HG02981 (cell line): ENCODE measurements at regions not wholly inside any gene's neighbourhood (a gene's known extent, or its start where the extent isn't known, plus 50 kb on each side); places are given as distances from the start of the nearest gene placed in this dataset.

ENCODE experiments used
- ATAC-seq: cut with Tn5 transposase; IDR thresholded peaks from one replicate; pipeline ENCODE4 v1.9.1; 2021; ENCODE audit warnings: mild to moderate bottlenecking, moderate library complexity; ENCODE audit not compliant: unreplicated experiment

DNA sequence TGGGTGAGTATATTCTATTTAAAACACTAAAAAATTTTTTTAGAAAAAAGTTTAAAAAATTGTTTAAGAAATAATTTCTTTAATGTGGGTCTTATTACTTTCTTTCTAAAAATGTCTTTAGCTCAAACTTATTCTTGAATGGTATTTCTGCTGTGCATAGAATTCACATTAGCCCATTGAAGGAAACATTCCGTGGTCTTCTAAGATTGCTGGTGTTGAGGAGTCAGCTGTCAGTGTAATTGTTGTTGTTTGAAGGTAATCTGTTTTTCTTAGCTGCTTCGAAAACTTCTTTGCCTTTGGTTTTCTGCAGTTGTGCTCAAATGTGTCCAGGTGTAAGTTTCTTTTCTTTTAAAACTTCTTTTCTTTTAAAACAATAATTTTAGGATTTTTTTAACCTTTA lies 85.4 kb upstream of the KLF12 start:
- no peak for ATAC-seq

DNA sequence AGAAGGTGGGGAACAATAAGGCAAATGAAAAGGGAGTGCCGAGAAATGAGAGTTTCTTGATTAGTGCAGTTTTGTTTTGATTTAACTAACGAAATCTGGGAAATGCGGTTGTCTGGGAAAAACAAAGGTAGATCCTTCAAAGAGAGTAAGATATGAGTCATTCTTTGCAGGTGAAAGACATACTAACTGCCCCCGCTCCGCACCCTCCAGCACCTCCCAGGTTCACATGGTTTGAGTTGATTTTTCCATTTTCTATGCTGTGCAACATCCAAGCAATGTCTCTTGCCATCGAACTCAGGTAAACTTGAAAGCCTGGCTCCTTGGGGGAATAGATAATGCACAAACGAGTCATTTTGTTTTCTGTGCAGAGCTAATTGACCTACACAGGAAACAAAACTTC lies 84.1 kb upstream of the KLF12 start:
- ATAC-seq: no peak

DNA sequence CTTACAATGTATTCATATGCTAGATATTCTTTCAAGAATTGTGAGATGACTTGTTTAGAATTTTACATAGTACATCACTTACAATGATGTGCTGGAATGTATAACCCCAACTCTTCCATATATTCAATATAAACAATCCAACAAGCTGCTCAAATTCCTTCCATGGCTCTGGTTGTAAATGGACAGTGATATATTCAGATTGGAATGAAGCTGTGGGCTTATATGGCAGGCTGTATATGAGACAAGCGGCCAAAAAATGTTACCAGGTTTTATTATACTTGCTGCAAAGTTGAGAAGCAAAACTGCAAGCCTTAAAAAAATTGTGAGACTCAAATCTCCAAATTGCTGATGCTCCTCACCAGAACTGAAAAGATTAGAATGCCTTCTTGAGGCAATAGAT lies 83.6 kb upstream of the KLF12 start:
- no peak for ATAC-seq

DNA sequence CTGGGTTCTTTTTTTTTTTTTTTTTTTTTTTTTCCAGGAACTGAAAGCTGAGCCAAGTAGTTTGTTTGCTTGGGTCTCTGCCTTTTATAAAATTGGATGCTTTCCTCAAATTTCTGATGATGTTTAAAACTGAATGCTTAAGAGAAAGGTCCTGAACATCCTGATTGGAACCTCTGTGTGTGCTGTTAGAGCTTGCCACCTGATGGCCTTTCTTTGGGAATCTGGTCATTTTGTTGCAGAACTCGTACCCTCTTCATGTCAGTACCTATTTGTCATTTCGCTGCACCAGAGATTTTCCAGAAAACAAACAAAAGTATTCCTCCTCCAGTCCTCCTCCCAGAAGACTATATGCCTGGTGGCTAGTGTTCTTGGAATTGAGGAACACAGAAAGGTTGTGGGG lies 81.2 kb upstream of the KLF12 start:
- ATAC-seq: no peak

DNA sequence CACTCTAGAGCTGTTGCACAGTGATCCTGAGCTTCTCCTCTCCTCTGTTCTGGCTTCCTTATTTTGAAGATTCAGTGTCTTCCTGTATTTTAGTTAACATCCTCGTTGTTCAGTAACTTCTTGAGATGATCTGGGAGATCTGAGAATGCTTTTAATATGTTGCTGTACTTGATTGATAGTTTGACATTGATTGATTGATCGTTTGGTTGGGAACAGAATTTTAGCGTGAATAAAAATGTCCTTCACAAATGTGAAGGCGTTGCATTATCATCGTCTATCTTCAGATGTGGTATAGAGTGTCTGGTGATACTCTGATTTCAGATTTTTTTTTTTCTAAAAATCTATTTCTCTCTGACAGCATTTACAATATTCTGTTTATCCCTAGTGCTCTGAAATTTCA lies 80.1 kb upstream of the KLF12 start:
- ATAC-seq: no peak

DNA sequence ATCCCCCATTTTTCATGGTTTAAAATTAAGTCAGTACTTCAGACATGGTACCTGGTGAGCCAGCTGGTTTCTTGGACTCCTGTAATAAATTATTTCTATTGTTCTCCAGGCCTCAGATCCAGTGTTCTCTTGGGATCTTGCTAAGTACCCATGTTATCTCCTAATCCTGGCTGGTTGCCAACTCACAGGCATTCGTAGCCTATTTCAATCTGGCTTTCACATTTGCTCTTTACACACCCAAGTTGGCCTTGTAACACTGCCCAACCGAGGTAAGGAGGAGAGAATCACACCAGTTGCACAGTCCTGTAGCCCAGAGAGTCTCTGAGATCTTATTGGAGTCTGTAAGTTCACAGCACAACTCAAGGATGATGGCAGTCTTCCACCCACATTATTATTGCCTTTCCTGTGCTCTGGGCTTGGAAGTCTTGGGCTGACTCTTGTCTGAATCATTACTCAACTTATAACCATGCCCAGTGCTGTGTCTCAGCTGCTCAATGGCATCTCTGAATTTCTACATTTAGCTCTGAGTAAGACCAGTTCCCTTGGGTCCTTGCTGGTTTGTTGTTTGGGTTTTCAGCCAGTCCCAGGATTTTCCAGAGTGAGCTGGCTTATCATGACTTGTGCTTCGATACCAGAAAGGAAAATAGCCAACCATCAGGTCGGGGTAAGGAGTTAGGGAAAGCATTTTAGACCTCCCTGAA lies 76.6 kb upstream of the KLF12 start:
- ATAC-seq: no peak

DNA sequence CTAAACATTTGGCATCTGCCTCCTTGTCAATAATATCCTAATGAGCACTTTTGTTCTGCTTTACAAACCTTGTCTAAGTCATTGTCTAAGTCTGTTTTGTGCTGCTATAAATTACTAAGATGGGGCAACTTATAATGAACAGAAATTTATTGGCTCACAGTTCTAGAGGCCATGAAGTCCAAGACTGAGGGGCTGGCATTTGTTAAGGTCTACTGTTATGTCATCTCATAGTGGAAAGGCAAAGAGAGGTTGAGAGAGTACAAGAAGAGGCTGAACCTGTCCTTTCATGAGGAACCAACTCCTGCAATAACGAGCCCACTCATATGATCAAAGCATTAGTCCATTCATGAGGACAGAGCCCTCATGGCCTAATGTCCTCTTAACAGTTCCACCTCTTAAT lies 72.7 kb upstream of the KLF12 start:
- no peak for ATAC-seq

DNA sequence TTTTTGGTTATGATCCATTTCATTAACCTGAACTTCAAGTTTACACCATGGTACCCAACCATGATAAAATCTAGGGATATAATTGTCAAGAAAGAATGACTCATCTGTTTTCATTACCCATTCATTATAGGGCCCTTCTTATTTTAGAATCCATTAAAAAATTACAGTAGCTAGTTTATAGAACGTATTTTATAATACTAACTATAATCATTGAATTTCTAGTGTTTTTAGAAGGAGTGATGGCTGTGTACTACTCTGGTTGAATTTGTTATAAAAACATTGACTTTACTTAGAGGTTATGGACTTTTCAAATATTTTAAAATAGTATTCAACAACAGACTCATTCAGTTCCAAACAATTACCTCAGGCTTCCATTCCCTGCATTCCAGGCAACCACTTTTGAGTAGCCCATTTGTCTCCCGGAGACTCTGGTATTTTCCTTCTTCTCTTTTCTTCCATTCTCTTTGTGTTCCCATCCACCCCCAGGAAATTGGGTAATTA lies 71.9 kb upstream of the KLF12 start:
- ATAC-seq: no peak

DNA sequence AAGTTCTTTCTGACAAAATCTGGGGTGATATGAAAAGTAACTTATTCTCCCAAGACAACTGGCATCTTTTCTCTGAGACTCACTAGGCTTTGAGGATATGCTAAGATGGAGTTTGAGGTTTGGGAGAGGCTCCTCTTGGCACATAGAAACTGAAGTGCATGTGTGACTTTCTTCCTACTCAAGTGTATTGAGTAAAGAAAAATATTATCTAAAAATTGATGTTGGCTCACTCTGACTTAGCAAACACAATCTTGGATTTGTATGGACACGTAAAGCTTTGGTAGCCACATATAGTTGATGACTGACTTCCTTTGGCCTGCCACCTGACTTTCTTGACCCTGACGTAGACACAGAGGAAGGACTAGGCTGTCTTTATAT lies 71.1 kb upstream of the KLF12 start:
- no peak for ATAC-seq

DNA sequence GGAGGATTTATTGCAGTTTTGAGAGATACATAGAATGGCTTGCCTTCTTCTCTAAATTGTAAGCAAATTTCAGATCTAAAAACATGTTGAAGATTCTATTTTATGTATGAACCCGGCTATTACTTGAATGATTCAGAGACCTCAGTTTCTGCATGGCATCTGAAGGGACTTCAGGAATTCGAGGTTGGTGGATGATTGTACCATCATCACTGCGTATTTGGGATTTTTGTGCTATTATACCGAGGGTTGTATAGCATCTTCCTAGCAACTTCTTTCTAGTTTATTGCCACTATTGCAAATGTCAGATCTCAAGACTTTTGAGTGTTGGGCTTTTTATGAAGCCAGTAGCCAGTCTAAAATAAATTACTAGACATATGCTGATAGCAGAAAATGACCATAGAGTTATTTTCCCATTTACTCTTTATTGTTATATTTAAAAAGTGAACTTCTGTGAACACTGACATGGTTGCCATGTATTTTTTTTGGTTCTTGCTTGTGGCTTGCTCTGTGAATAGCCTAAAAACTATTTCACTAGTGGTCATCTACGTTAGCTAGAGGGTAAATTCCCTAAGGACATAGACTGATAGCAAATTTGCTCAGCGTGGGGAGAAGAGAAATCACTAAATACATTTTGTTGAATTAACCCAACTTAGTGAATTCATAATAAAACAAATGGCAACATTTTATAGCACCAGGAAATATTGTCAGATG lies 70.6 kb upstream of the KLF12 start:
- ATAC-seq: no peak

DNA sequence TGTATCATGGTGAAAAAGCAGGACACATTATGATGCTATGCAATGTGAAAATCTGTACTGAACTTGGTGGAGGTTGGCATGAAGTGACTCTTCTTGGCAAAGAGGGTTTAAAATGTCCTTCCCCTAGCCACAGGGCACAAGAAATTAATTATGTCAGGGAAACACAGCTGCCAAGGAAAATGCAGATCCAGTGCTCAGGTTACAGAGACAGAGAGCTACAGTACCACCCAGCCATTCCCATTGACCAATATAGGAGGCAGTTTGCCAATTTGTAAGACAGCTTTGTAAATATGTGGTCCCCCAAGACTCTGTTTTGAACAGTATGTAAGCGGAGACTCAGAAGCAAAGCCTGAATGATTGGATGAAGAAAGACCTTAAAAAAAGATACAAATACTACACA lies 69.4 kb upstream of the KLF12 start:
- no peak for ATAC-seq

DNA sequence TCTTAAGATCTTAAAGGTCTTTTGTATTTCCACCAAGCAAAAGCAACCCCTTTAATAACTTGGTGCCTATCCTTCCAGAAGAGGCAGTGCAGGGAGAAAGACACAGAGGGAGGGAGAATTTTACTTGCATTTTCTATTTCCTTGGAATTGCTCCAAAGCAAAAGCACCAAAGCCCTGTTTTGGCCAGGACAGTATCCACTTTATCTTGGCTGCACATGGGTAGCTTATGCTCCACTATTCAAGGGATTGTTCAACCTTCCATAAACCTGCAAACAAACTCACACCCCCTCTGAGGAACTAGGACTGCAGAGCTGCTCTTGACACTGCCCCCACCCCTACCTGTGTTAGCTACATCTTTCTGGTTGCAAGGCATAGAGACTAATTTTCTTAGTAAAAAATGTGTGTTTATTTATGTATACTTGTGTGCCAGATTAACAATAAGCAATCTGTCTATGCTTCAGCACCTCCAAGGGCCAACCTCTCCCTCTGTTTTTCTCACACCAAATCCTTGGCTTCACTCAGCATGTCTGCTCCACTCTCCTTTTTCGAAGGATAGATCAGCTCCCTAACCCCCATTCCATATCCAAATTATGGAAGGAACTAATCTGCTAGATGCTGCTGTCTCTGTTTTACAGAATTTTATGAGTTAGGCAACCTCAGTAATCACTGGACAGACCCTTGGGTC lies 68.1 kb upstream of the KLF12 start:
- no peak for ATAC-seq

DNA sequence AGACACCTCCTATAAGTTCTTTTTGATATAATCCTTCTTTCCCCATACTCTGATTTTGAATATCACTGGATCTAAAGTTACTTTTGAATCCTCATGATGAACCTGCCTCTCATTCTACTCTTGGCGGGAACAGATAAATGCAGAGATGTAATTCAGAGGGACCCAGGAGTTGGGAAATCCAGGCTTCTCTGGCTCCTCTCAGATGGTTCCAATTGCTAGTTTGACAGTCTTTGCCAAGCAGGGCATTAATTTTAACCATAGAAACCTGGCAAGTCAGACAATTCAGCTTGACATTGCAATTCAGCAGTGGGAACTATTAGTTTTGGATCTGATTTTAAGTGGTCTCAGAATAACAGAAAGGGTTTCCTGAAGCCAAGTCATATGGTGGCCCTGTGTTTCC lies 67.3 kb upstream of the KLF12 start:
- ATAC-seq: no peak

DNA sequence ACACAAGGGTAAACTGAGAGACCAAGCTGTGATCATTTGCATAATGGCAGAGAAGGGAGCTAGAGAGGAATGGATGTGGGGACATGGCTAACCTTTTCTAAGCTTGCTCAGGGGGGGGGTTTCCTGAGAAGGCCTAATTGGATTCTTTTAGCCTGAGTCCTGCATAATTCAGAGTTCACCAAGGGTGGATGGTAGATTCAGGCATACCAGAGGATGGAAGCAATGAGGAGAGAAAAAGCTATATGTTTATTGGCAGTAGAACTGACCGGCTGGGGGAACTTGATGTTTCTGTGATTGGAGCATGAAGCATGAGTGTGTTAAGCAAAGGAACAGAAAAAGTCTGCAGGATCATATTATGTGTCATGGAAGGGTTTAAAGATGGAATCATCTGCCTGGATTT lies 65.9 kb upstream of the KLF12 start:
- no peak for ATAC-seq

DNA sequence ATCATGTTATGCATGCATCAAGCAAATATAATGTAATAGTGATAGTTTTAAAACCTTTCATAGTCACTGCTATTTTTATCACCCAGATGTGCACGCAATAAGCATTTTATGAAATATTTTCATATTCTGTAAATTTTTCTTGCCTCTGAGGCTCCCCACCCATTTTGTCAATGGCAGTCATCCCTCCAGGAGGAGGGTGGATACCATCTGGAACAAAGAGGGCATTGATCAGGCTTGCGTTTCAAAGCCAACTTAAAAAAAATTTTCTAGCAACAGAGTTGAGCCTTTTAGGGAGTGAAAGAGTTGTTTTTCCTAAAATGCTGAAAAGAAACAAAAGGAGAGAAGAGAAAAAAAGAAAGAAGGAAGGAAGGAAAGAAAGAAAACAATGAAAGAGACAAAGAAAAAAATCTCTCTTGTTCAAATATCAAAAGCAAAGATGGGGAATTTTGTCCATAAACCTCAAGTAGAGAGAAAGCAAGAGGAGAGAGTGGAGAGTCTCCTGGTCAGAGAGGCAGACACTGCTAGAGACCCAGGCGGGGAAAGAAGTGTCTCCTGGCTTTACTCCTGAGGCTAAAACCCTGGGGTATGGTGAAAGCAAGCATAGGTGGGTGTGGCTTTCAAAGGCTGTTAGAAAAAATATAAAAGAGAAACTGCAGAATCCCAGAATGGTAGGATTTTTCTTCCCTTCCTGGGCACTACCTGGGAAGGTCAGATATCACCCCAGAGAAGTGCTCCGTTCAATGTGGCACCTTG lies 63.6 kb upstream of the KLF12 start:
- ATAC-seq: no peak

DNA sequence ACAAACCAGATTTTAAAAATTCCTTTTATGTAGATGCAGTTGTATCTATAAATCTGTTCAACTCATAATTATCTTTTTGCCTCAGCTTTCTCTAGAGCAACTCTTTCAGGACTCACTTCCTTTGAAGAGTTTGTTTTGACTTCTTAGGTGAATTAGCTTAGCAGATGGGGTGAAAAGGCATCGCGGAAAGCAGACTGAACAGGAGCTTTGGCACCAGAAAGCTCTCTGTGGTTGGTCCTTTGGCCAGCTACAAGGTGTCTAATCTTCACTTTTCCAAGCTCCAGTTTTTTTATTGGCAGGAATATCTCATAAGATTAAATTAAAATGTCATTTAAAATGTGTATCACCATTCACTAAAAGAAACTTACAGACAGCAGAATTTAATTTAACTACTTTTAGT lies 60.6 kb upstream of the KLF12 start:
- no peak for ATAC-seq

DNA sequence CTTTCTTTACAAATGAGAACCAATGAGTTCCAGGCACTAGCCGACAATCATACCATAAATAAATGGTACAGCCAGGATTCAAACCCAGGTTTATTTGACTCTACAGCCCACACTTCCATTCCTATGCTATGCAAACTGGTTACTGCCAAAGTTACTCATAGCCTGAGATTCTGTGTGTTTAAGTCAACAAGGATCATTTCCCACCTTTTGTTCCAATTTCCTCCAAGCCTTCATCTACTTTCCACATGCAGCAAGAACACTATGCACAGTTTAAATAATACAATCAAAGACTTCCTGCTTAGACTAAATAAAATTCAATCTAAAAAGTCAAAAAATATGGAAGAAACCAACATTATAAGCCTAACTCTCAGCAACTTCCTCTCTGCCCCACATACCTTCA lies 59.2 kb upstream of the KLF12 start:
- ATAC-seq: no peak

DNA sequence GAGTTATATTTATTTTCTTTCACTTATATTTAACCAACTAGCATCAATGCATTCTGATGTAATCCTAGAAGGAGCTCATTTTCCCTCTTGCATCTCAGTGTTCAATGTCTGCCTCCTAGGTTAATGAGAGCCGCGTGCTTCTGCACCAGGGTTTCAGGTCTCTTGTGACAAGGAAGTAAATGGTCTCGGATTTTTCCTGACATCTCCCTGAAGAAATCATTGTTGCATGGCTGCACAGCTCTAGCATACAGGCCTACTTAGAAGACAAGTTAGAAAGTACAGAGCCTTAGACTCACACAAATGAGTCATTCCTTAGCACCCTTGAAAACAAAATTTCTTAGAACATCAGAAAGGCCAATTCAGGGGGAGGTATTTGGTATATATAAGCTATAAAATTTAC lies 57.2 kb upstream of the KLF12 start:
- ATAC-seq: no peak

DNA sequence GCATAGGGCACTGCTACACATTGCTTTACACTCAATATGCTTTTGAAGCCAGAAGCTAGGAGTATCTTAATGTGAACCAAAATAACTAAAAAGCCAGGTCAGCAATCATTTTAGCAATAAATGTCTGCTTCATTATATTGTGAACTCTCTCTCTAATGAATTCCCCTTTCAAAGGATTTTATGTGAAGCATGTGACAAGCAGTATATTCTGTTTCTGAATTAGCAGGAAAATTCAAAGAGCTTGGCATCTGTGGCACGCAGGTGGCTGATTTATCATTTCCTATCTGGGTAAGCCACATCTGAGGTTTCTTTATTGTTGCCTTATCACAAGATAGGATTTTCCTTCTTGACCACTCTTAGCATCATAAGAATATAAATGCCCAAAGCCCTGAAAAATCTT lies 56.8 kb upstream of the KLF12 start:
- ATAC-seq: no peak

DNA sequence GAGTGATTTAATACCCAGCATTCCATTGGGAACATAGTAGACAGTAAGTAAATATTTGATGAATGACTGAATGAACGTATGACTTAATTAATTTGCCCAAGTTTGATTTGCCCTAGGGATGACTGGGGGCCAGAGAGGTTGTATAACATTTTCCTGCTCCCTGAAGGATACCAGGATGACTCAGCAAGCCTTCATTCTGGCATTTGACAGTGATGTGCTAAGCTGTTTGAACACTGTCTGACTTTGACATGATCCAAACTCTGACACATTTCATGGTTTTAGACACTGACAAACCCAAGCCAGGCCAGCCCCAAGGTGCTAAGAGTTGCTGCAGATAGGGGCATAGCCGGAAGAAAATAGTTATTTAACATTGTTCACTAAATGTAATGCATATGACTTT lies 53.4 kb upstream of the KLF12 start:
- ATAC-seq: no peak

DNA sequence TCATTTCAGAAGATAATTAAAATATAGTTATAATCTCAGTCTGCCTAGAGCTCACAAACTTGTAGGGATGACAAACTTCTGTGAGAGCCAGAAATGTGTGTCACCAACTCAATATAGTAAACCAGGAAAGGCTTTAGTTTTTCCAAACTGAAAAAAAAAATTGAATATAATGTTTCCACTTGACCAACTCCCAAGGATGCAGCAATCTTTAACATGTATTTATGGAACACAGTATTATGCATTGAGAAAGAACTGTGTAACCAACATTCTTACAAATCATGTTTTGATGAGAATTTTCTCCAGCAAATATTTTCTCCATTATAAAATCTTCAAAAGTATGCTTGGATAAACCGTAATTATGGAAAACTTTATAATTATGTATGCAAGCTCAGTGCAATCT lies 50.1 kb upstream of the KLF12 start:
- no peak for ATAC-seq
